SU-DHL-6 (cell line): ENCODE measurements at regions not wholly inside any gene's neighbourhood (a gene's known extent, or its start where the extent isn't known, plus 50 kb on each side); places are given as distances from the start of the nearest gene placed in this dataset.

Experiments used
- H2AFZ ChIP-seq: fragments of 200-600 bp; sonication (generic); 2 replicates; pipeline ENCODE4 v1.6.1; 2014; ENCODE audit warnings: low read depth, mild to moderate bottlenecking, moderate library complexity, mixed read lengths, antibody characterized with exemption, low read length; ENCODE audit not compliant: severe bottlenecking
- H3F3A ChIP-seq: fragments of 200-600 bp; shearing (Covaris generic); 2 replicates; pipeline ENCODE4 v1.6.0; 2016; ENCODE audit warnings: antibody characterized with exemption, mild to moderate bottlenecking; ENCODE audit not compliant: insufficient read depth
- H3K27ac ChIP-seq: fragments of 200-600 bp; sonication (generic); 2 replicates; pipeline ENCODE4 v1.5.1; 2016; ENCODE audit warnings: low read depth, mild to moderate bottlenecking, low read length, moderate library complexity, mixed read lengths
- H3K27me3 ChIP-seq: fragments of 200-600 bp; sonication (generic), shearing (Covaris generic); 2 replicates; pipeline ENCODE4 v1.6.0; 2014; ENCODE audit warnings: mild to moderate bottlenecking, low read length
- H3K36me3 ChIP-seq: fragments of 200-600 bp; sonication (generic); 2 replicates; pipeline ENCODE4 v1.6.1; 2014; ENCODE audit warnings: mild to moderate bottlenecking, low read length, mixed read lengths
- H3K4me2 ChIP-seq: fragments of 300-600, 200-600 bp; shearing (Covaris generic), sonication (generic); 2 replicates; pipeline ENCODE4 v1.6.0; 2014; ENCODE audit warnings: low read length, low read depth, mild to moderate bottlenecking; ENCODE audit not compliant: poor library complexity, severe bottlenecking
- H3K4me3 ChIP-seq: fragments of 200-600 bp; sonication (generic); 2 replicates; pipeline ENCODE4 v1.5.1; 2014; ENCODE audit warnings: antibody characterized with exemption, low read length, mild to moderate bottlenecking, mixed read lengths; ENCODE audit not compliant: insufficient read depth, poor library complexity, severe bottlenecking
- H3K79me2 ChIP-seq: fragments of 200-600 bp; sonication (generic); 2 replicates; pipeline ENCODE4 v1.6.1; 2014; ENCODE audit warnings: mild to moderate bottlenecking, low read length, moderate library complexity; ENCODE audit not compliant: insufficient read depth
- H3K9ac ChIP-seq: fragments of 200-600 bp; sonication (generic); 2 replicates; pipeline ENCODE4 v1.7.0; 2014; ENCODE audit warnings: mild to moderate bottlenecking, low read length
- H3K9me2 ChIP-seq: fragments of 200-600 bp; sonication (generic); replicated peaks from 2 replicates; pipeline ENCODE4 v1.6.1; 2014; ENCODE audit warnings: low read length; ENCODE audit not compliant: insufficient read depth
- H3K9me3 ChIP-seq: fragments of 200-600 bp; sonication (generic); 2 replicates; pipeline ENCODE4 v1.6.1; 2014; ENCODE audit warnings: low read length, mixed read lengths; ENCODE audit not compliant: insufficient read depth
- H4K20me1 ChIP-seq: fragments of 200-600 bp; sonication (generic); 2 replicates; pipeline ENCODE4 v1.6.1; 2014; ENCODE audit warnings: low read depth, mild to moderate bottlenecking, antibody characterized with exemption, low read length, moderate library complexity, mixed read lengths
- CTCF ChIP-seq: fragments of 200-600 bp; sonication (generic); IDR thresholded peaks from one replicate; pipeline ENCODE4 v1.5.1; 2017; ENCODE audit warnings: antibody characterized with exemption, mild to moderate bottlenecking, low read length, moderate library complexity; ENCODE audit not compliant: insufficient read depth, poor library complexity, severe bottlenecking
- EZH2phosphoT487 ChIP-seq: fragments of 200-600 bp; sonication (generic), shearing (Covaris generic); conservative IDR thresholded peaks from 2 replicates; pipeline ENCODE4 v1.6.1; 2018; ENCODE audit warnings: mild to moderate bottlenecking, antibody characterized with exemption, low read length, moderate library complexity, mixed read lengths

GRCh38 chr15:93288728-93289294, 199.8 kb upstream of the RGMA start:
- no peaks in the 10 kb centered on the region for H3K9me3 ChIP-seq

GRCh38 chr15:93286446-93286845, 197.4 kb upstream of the RGMA start:
- H2AFZ ChIP-seq, result no peak overlapping the region
- no peaks in the 10 kb centered on the region for H3K9me3 ChIP-seq
- no peaks in the 10 kb centered on the region for H3K27me3 ChIP-seq
- no peaks in the 10 kb centered on the region for H4K20me1 ChIP-seq
- H3F3A ChIP-seq, result no peaks in the 10 kb centered on the region
- no peaks in the 10 kb centered on the region for H3K9me2 ChIP-seq
- no peak overlapping the region for H3K4me3 ChIP-seq
- no peak overlapping the region for H3K9ac ChIP-seq
- H3K27ac ChIP-seq, result no peak overlapping the region
- H3K36me3 ChIP-seq, result no peaks in the 10 kb centered on the region
- TF ChIP-seq CTCF, result no peak
- TF ChIP-seq EZH2phosphoT487, result no peak
- no peak overlapping the region for H3K4me2 ChIP-seq
- H3K79me2 ChIP-seq, result no peaks in the 10 kb centered on the region

More at GRCh38 chr15:93288728-93289294, 199.8 kb upstream of the RGMA start:
- H3K4me3 ChIP-seq, result no peak overlapping the region
- no peaks in the 10 kb centered on the region for H3K9me2 ChIP-seq
- no peak overlapping the region for H3K4me2 ChIP-seq
- TF ChIP-seq EZH2phosphoT487 (no peak), CTCF (no peak)
- H3K9ac ChIP-seq, result no peak overlapping the region
- no peaks in the 10 kb centered on the region for H3K27me3 ChIP-seq
- no peak overlapping the region for H3K27ac ChIP-seq
- H3K36me3 ChIP-seq, result no peaks in the 10 kb centered on the region
- H2AFZ ChIP-seq, result no peak overlapping the region
- H3K79me2 ChIP-seq, result no peaks in the 10 kb centered on the region
- H3F3A ChIP-seq, result no peaks in the 10 kb centered on the region
- H4K20me1 ChIP-seq, result no peaks in the 10 kb centered on the region

- Histone ChIP-seq H3K9ac (no peak overlapping the region), H3K9me3 (no peaks in the 10 kb centered on the region), H2AFZ (no peak overlapping the region), H3F3A (no peaks in the 10 kb centered on the region), H3K27me3 (no peaks in the 10 kb centered on the region), H3K36me3 (no peaks in the 10 kb centered on the region), H4K20me1 (no peaks in the 10 kb centered on the region), H3K4me2 (no peak overlapping the region), H3K4me3 (no peak overlapping the region), H3K79me2 (no peaks in the 10 kb centered on the region), H3K27ac (no peak overlapping the region), H3K9me2 (no peaks in the 10 kb centered on the region)
- no peak for TF ChIP-seq EZH2phosphoT487
- no peak for TF ChIP-seq CTCF
Observed at GRCh38 chr15:93283854-93284253, 194.8 kb upstream of the RGMA start.
